GM19397 (cell line): ENCODE measurements at regions not wholly inside any gene's neighbourhood (a gene's known extent, or its start where the extent isn't known, plus 50 kb on each side); places are given as distances from the start of the nearest gene placed in this dataset.

Experiments used
- ATAC-seq: cut with Tn5 transposase; IDR thresholded peaks from one replicate; pipeline ENCODE4 v1.9.1; 2021; ENCODE audit warnings: mild to moderate bottlenecking, moderate library complexity; ENCODE audit not compliant: unreplicated experiment

DNA sequence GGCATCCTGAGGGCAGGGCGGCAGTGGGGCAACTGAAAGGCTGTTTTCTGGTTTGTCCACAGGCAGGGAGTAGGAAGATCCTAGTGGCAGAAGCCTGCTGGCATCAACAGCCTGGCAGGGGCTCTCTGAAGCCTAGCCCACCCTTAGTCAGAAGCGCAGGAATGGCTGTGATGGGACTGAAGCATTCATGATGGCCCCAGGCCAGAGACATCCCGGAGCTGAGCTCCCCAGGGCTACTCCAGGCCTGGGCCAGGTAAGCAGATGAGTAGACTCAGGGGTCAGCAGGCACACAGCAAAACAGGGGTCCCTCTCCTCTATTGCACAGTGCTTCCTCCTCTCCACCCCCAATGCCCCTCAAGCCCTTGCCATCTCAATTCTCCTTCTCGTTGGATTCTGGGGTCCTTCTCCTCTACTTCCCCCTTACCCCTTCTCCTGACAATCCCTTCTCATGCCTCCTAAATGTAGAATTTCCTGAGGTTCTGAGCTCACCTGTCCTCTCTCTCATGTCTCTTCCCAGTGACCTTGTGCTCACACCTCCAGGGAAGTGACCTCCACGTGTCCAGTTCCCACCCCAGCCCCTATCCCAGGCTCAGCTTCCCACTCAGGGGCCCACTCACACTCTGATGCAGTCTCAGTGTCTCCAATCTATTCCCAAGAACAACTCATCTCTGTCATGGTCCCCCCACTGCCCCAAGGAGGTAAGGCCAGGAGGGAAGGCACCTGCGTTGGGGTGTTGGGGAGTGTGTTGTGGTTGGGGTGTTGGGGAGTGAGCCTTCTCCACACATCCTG, 158.7 kb upstream of the ZNF507 start:
- ATAC-seq, result no peak

DNA sequence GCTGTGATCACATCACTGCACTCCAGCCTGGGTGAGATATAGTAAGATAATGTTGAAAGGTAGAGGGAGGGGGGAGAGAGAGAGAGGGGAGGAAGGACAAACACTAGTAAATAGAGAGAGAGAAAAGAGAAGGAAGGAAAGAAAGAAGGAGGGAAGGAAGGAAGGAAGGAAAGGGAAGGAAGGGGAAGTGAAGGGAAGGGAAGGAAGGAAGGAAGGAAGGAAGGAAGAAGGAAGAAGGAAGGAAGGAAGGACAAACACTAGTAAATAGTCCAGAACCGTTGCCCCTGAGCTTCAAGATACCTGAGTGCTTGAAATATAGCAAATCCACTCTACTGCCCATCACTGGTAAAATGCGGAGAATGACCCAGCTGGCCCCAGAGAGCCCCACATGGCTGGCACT, 156.5 kb upstream of the ZNF507 start:
- ATAC-seq, result no peak

DNA sequence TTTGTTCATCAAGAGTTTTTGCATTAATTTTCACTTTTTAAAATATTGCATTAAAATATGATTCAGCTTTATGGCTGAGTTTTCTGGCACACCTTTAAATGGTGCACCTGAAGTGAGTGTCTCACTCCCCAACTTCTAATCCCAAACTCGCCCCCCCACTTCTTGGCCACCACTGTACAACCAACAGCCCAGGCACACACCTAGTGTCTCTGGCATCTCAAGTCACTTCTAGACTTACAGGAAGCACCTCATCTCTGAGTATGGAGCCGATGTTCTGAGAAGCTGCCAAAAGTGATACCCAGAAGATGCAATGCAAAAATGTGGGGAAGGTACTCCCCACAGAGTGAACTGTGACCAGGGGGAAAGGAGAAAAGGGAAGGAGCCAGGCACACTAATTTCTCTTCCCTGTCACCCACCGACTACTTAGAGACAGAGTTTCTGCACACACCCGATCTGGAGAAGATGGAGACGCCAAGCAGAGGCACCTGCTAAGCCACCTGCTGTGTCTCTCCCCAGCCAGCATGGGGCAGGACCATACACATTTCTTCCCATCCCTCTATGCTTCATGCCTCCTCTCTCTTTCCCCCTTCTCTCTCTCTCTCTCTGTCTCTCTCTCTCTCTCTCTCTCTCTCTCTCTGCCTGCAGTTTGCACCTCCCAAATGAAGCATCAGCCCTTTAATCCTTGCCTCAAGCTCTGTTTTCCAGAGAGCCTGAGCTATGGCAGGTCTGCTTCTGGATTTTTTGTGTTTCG, 155.3 kb upstream of the ZNF507 start:
- no peak for ATAC-seq

DNA sequence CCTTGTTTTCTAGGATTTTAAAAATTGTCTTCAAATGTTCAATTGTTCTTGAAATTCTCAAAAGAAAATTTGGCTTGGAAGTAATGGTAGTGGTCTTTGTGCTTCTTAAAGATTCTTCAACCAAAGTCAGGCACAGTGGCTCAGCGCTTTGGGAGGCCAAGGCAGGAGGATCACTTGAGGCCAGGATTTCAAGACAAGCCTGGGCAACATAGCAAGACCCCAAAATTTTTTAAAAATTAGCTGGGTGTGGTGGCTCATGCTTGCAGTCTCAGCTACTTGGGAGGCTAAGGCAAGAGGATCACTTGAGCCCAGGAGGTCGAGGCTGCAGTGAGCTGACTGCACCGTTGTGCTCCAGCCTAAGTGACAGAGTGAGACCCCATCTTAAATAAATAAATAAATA, 153.5 kb upstream of the ZNF507 start:
- ATAC-seq, result no peak

DNA sequence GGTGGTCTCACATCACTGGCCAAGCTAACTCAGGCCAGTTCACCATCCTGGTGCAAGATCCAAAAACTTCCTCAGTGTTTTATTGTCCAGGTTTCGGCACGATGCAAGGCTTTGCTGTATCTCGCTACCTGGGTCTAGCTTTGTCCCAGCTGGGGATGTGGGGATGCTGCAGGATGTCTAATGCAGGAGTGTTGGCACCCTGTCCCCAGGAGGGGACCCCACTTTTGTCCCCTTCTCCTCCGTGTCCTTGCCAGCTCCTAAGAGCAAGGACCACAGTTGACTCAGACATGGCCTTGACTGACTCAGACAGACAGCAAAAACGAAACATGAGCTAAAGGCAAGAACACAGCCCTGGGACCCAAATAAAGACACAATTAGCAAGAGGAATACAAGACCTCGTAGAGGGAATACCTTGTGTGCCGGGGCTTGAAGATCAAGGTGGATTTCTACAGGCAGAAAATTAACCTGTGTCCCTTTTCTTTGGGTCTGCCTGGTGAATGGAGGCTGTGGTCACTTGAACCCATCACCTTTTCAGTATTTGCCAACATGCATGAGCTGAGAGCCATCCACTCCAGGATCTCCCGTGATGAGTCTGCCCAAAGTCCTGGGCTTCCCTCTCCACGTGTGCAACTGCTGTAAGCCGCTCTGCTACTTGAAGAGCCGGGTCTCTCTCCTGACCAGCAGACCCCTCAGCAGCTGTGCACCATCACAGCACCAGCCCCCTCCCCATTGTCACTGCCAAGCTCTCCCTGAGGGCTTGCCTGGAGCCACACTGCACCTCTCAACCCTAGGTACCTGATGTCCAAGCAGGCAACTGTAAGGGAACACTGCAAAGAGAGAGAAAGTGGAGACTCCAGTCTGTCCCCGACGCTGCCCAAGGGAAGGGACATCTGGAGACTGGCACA, 149.5 kb upstream of the ZNF507 start:
- ATAC-seq, result no peak

DNA sequence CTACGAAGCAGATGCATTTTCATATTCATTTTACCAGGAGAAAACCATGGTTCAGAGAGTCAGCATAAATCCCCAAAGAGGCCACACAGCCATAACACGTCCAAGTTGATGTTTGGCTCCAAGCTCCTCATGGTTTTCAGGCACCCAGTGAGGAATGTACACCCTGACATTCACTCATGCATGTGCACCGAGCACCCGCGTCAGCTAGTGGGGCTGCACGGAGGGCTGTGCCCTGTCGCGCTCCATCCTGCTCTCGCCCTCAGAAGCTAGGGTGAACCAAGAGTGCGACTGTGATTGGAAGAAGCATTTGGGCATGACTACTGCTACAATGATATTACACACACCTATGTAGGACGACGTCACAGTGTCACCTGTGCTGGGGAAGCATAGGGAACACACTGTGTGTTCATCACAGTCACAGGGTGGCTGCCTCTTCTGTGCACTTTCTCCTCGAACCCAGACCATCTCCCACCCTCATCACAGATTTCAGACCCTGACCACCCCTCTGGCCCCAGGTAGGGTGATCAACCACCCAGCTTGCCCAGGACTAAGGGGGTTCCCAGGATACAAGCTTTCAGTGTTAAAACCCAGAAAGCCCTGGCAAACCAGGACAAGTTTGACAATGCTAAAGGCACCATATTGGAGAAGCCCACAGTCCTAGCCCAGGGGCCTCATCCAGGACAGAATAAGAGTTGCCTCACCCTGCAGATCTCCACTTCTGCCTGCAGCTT, 148.6 kb upstream of the ZNF507 start:
- no peak for ATAC-seq

DNA sequence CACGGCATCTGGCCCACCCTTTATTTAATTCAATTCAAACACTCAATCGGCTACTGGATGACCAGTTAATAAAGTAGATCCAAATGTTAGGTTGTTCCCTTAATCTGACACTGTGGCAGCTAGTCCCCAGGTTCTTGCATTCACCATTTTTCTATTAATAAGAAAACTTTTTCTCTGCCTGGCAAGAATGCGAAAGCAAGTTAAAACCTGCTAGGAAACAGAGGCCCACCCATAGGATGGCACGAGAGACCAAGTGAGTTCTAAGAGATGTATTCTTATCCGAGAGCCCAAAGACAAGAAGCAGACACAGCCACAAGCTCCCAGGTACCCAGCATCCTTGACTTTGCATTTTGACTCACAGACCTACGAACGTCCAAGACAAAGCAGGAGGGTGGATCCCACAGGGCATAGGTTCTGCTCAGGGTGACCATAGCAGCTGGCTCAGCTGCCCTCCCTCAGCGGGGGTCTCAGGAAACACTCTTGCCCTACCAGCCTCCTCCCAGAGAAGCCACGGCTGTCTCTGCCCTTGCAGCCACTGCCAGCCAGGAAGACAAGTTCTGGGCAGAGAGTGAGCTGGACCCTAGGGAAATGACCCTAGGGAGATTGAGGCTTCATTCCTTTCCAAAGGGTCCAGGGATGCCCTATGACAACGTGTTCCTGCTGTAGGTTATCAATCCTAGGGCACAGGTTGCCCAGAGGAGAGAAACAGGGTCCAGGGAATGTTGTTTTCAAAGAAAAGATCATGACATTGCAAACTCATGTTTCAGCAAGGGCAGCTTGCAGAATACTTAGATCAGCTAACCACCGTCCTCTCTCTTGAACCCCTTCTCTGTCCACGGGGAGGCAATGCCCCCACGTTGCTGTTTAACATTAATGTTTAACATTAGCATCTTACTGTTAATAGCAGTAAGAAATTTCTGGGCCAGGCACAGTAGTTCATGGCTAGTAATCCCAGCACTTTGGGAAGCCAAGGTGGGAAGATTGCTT, 147.2 kb upstream of the ZNF507 start:
- no peak for ATAC-seq

DNA sequence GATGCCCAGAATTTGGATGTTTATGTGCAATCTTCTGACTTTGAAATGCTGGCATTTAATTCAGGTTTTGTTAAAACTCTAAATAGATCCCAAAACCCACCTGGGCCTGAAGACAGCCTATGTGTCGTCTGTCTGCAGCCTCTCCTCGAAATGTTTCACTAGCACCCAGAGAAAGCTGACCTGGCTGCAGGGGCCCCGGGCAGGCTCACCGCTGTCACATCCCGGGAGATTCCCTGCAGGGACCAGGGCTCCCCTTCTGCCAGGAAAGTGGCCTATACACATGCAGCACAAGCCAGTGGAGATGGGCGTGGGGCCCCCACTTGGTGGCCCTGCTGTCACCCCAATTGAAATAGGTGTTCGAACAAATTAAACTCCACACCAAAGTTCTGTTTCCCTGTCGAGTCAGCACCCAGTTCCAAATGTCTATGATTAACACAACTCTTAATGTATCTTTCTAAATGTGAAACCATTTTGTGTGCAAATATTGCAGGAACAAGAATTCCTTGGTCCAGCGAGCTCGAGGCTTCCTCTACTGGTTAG, 145.8 kb upstream of the ZNF507 start:
- no peak for ATAC-seq

DNA sequence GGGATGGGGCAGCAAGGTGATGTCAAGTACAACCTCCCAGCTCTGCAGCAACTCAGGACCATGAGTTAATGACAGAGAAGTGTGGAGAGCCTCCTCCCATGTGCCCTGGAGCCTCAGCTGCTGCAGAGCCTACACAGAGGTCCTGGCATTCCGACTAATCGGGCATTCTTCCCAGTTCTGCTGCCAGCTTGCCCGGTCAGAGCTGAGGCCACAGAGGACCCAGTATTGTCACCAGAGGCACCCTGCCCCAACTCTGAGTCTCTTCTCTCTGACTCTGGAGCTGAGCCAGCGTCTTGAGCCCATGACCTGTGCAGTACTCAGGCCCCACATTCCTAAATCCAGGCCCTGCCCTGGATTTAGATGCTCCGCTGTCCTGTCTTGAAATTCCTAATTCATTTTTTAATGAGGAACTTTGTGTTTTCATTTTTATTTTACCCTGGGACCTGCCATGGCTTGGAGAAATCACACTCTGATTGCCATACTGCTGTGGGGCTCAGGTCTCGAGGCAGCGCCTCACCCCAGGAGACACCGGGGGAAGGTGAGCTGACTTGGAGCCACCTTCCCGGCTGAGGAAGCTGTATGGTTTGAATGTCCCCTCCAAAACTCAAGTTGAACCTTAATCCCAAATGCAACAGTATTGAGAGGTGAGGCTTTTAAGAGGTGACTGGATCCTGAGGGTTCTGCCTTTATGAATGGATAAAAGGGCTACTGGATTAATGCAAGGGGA, 144.9 kb upstream of the ZNF507 start:
- ATAC-seq, result no peak

DNA sequence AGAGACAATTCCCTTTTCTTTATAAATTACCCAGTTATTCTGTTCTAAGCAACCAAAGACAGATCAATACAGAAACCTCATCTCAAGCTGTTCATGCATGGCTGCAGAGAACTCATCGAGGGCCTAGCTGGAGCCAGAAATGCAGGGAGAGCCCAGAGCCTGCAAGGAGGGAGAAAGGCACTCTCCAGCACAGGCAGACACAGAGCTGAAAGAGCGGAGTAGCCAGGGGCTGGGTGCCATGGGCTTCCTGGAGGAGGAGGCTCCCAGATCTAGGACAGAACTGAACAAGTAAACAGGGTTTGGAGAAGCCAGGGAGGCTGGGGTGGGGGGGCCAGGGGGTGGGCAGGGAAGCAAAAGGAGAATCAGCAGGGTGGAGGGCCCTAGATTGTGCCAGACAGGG, 144.2 kb upstream of the ZNF507 start:
- ATAC-seq, result no peak

DNA sequence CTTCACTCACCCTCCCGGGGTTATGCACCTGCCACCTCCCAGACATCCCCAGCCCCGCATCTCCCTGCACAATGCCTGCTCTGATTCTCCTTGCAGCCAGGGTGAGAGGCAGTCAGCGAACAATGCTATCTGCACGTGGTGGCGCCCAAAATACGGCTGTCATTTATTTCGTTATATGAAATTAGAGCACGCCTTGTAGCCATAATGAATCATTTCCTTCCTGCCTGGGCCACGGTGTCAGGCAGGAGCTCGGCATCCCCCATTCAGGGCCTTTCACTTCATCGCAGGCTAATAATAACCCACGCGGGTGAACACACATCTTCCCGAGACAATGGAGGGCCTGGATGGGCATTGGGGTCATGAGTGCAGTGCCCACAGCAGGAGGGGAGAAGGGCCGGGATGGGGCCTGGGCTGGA, 143.8 kb upstream of the ZNF507 start:
- no peak for ATAC-seq

DNA sequence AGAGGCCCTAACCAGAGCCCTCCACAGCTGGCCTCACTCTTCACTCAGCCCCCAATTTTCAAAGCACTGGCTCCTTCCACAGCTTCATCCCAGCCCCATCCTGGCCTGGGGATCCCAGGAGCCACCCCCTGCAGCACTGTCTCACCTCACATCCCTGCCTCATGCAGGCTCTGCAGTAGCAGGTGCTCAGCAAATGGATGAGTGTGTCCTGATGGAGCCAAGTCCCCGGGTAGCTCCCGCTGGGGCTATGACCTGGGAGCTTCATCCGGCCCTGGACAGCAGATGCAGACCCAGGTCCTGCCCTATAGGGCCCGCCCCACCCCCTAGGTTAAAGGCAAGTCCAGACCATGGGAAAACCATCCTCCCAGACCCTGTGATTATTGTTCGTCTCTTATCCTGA, 143.2 kb upstream of the ZNF507 start:
- ATAC-seq, result no peak

DNA sequence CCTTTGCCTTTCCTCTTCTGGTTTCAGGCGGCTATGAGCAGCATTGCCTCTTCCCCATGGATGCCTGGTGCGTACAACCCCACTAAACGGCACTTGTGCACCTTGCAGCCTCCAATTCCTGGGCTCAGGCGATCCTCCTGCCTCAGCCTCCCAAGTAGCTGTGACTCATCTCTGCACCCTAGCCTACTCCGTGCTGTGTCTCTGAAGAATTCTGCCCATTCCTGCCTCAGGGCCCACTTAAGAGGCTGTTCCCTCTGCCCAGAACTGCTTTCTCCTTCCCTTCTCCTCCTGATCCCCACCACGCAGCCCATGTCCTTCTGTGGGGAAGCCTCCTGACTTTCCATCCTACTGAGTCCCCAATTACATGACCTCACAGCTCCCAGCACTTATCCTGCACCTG, 142.2 kb upstream of the ZNF507 start:
- no peak for ATAC-seq

DNA sequence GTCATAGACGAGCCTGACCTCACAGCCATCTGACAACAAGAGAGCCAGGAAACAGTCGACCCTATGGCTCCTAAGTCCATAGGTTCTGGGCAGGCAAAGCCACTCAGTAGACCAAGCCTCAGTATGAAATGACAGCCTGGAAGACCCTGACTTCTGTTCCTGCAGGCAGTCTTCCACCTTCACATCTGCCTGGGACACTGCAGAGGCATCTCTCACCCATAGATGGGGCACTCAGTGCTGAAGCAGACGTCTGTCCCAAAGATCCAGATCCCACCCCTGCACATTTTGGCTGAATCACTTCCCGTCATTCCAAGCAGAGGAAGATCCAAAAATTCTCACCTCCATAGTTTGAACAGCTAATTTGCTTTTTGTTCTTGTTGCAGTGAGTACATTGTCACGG, 139.3 kb upstream of the ZNF507 start:
- no peak for ATAC-seq

DNA sequence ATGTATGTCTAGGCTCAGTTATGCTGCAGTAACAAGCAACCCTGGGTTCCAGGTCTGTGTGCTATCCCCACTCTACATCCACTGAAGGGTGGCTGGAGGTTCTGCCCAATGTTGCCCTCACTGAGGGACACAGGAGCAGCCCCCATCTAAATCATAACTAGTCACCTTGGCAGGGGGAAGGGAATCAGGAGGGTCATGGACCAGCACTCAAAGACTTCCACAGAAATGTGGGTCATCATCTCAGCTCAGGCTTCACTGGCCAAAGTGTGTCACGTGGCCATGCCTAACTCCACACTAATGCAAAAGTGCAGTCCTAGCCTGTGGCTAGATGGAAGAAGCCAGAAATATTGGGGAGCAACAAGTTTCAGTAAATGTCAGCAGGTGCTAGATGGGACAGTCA, 137.3 kb upstream of the ZNF507 start:
- no peak for ATAC-seq

DNA sequence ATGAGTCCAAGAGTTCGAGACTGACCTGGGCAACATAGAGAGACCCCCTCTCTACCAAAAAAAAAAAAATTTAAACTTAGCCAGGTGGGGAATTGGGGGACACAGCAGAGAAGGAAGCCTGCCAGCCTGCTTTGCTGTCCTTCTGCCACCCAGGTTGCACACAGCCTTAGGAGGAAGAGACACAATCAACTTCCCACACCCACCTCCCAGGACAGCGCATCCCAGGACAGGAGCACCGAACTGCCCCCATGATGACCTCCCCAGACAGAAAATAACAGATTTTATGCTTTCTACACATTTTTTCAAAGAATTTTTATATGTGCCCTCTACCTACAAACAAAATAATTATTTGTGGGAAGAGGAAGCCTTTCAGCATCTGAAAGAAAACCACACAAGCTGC, 126.0 kb upstream of the ZNF507 start:
- ATAC-seq, result no peak

DNA sequence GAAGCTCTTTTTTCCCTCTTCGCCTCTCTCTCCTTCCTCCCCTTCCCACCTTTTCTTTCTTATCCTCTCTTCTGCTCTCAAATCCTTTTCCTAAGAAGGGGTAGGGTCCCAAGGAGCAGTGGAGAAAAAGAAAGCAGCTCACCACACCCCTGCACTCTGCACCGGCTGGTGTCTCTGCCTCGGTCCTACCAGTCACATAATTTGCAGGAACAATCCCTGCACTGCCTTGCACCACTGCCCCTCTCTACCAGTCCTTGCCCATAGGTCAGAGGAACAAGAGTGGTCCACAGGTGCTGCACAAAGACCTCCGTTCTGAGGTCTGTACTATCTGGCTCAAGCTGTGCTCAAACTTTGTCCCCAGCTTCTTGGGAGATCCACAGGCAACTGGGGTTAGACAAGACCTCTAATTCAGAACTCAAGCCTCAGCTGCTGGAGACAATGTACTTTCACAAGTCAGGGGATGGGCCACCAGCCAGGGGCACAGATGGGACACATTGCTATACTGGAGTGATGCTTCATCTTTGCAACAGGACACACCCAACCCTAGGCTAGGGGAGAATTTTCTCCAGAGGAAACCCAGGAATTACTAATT, 125.4 kb upstream of the ZNF507 start:
- ATAC-seq, result no peak

DNA sequence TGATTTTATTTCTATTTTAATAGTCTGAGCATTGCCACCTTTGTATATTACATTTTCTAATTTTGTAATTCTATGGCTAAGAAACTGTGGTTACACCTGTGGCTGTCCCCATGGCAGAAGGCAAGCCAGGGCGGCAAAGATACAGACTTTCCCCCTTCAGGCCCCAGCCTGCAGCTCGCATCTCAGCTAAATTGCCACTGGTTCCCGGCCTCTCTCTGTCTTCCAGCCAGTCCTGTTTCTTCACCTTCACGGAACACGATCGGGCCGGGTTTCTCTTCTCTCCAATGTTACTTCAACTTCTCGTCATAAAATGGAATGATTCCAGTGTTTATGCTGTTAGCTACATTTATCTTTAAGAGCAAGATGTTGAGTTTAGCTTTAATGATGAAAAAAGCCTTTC, 124.5 kb upstream of the ZNF507 start:
- ATAC-seq, result no peak
